HG02678 (cell line): ENCODE measurements at regions not wholly inside any gene's neighbourhood (a gene's known extent, or its start where the extent isn't known, plus 50 kb on each side); places are given as distances from the start of the nearest gene placed in this dataset.
"Not testable (repeated sequence)": the region's sequence is repeated elsewhere in the genome, so short reads cannot be mapped to it uniquely, and the experiment has no call there.

Experiments
- ATAC-seq: cut with Tn5 transposase; IDR thresholded peaks from one replicate; pipeline ENCODE4 v1.9.1; 2021; ENCODE audit warnings: mild to moderate bottlenecking, moderate library complexity; ENCODE audit not compliant: unreplicated experiment

DNA sequence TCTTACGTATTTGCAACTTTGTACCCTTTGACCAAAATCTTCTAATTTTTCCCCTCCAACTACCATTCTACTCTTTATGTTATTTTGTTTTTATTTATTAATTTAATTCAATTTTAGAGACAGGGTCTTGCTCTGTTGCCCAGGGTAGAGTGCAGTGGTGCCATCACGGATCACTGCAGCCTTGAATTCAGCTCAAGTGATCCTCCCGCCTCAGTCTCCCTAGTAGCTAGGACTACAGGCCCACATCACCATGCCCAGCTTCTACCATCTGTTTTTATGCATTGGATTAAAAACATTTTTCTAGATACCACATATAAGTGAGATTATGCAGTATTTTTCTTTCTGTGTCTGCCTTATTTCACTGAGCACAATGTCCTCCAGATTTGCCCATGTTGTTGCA is 2912.5 kb downstream of the RPIA start:
- ATAC-seq, result not testable (repeated sequence)

DNA sequence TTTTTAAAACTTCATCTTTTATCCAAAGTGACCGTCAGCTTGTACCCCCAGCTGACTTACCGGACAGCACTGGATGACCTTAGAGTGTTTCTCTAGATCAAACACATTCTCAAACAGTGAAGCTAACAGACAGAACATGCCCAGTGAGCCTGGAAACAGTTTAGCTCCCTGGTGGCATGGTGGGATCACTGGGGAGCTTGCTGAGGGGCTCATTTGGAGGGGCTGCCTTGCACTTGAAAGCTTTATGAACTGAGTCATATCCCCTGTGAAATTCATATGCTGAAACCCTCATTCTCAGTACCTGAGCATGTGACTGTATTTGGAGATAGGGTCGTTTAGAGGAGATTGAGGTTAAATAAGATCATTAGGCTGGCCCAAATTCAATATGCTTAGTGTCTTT is 2913.2 kb downstream of the RPIA start:
- not testable (repeated sequence) for ATAC-seq

DNA sequence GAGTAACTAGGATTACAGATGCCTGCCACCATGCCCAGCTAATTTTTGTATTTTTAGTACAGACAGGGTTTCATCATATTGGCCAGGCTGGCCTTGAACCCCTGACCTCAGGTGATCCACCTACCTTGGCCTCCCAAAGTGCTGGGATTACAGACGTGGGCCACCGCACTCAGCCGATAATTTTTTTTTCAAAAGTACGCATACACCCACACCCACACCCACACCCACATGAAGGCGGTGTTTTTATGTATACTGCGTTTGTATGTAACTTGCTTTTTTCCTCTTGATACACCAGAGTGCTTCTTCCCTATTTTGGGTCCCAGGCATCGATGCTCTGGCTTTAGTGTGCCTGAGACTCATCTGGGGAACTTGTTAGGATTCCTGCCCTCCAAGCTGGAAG is 2932.3 kb downstream of the RPIA start:
- not testable (repeated sequence) for ATAC-seq

DNA sequence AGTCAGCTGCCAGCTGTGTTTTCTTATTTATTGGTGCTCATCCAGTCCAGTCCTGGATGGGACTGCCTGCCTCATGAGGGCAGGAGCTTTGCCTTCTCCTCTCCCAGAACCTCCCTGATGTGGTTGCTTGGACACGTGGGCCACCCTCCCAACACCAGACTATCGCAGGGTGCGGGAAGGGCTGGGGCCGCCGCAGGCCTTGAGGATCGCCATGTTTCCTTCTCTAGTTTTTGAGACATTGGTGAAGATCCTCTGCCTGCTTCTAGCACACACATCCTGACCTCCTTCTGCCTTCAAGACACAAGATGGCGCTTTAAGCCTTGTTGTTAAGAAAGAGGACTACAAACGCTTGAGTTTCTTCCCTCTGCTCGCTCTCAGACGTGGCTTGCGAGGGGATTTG is 2937.0 kb downstream of the RPIA start:
- not testable (repeated sequence) for ATAC-seq

DNA sequence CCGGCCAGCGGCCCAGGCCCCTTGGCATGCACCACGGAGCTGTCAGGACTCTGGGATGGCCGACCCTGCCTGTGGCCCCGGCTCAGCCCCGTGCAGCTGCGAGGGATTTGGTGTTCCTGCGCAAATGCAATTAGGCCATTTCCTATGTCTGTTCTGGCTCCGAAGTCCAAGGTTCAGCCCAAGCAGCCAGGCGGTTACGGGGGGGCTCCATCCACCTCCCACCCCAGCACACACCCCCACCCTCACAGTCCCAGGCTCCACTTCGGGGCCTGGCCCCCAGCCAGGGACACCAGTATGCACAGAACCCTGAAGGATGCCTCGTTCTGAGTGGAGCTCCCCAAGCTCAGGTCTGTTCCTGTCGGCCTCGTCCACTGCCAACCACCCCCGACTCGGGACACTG is 2965.7 kb downstream of the RPIA start:
- not testable (repeated sequence) for ATAC-seq

DNA sequence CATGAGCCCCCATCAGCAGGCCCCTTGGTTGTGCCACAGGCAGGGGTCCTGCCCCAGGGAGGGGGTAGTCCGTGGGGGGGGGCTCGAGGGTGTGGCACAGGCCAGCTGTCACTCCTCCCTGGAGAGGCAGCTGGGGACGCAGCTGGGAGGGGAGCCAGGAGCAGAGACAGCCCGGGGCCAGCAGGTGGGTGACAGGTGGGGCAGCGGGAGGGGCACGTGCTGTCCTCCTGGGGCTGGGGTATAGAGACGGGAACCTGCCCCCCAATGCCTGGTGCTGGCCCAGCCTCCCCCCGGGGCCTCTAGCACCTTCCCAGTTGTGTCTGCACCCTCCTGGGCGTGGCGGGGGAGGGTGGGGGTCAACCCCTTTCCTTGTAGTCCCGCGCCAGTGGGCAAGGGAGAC is 2966.9 kb downstream of the RPIA start:
- not testable (repeated sequence) for ATAC-seq

DNA sequence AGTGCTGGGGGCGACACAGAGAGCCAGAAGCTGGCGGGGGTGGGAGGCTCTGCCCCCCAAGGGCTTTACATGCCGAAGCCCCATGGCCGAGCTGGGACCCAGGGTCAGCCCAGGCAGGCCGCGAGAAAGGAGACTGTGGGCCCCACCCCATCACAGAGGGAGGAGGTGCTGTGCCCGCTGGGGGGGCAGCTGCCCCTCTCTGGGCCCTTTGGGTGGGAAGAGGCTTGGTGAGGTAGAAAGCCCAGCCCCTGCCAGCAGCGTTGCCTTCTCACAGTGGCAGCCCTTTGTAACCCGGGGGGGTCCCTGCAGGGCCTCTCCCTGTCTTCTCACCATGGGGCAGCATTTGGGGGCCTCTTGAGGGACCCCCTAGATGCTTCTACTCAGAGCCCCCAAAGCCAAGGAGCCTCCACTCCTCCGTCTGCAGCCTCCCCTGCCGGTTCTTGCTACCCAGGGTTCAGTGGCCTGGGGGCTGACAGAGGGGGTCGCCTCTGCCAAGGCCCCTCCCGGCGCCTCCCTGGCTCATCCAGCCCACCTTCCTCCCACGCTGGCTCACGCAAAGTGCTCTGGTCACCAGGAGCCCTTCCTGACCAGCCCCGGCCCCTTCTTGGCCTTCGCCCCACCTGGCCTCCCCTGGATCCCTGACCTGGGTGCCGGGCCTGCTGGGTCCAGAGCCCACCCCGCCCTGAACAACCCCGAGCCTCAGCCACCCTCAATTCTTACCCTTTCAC is 2967.9 kb downstream of the RPIA start:
- peak; percentile 14 for ATAC-seq

DNA sequence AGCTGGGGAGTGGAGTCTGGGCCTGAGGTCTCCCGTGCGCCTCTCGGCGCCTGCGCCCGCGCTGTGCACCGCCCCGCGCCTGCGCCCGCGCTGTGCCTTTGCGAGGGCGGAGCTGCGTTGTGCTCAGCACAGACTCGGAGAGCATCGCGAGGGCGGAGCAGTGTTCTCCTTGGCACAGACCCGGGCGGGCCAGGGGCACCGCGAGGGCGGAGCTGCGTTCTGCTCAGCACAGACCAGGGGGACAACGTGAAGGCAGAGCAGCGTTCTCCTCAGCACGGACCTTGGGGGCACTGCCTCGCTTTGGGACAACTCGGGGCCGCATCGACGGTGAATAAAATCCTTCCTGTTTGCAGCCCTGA is 2968.4 kb downstream of the RPIA start:
- ATAC-seq, result peak; percentile 100

DNA sequence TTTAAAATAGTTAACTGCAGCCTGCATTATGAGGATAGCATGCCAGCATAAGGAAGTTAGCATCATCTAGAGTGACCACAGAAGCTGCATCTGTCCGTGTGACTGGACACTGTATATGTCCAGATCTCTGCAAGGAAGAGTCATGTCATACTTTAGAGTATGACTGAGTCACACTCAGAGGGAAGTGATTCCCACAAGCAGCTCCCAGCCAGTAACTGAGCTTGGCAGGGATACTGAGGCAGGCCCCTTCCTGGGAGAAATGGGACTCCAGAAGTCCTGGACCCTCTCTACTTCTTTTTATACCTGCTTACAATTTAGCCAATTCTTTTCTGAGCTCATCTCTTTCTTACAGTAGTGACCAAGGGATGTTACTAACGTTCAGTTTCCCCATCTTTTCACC is 2975.9 kb downstream of the RPIA start:
- ATAC-seq, result not testable (repeated sequence)

DNA sequence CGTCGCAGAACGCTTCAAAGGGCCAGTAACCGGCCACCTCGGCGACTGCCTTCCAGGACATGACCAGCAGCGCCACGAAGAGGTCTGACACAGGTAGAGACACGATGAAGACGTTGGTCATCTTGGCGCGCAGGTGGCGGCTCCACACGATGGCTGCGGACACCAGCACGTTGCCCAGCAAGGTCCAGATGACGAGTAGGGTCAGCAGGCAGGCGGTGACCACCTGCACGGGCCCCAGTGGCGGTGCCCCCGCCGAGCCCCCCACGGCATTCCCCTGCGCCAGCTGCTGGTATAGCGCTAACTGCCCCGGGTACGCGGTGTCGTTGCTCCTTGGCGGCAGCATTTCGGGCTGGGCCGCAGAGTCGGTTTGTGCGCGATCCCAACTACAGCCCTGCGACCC is 2994.1 kb downstream of the RPIA start:
- ATAC-seq, result not testable (repeated sequence)

DNA sequence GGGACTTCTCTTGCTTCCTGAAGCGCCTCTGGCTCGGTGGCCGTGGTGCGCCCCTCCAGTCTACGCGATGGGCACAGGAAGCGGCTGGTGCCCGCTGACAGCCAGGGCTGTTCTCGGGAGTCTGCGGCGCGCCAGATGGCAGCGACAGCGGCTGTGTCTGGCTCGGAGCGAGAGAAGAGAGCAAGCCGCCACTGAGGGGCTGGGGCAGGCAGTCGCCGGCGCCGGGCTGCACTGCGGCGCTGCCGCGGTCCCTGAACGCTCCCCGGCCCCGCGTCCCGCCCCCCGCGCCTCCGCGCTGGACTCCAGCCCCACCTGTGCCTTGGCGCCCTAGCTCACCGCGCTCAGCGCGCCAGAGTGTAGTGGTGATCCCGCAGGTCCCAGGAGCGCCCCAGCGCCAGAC is 2994.6 kb downstream of the RPIA start:
- not testable (repeated sequence) for ATAC-seq
